Esophagus squamous epithelium (tissue), 4 donors: ENCODE measurements at regions not wholly inside any gene's neighbourhood (a gene's known extent, or its start where the extent isn't known, plus 50 kb on each side); places are given as distances from the start of the nearest gene placed in this dataset.

Experiments
- CTCF ChIP-seq, 6 experiments: fragments of 450-650 bp in 4 of 6; fragments of 200-600 bp in 2 of 6; sonication (generic) in 2 of 6; IDR thresholded peaks; one replicate each; pipeline ENCODE4 v1.5.1; 2016 to 2019; ENCODE audit warnings: antibody characterized with exemption in 6 of 6, mild to moderate bottlenecking in 4 of 6, moderate library complexity in 4 of 6
- POLR2A ChIP-seq, 4 donors: fragments of 450-650 bp; IDR thresholded peaks; one replicate each; pipeline ENCODE4 v1.6.1; 2017; ENCODE audit warnings: antibody characterized with exemption in 4 of 4, mild to moderate bottlenecking in 4 of 4, moderate library complexity in 3 of 4

- no peak for TF ChIP-seq POLR2A (IDR thresholded peaks at IDR 0.05)
- no peak for TF ChIP-seq CTCF (IDR thresholded peaks at IDR 0.05)
Measured at GRCh38 chr16:6642271-6642670, 690.4 kb upstream of the RBFOX1 start.
